HK-2 (cell line): ENCODE measurements at regions not wholly inside any gene's neighbourhood (a gene's known extent, or its start where the extent isn't known, plus 50 kb on each side); places are given as distances from the start of the nearest gene placed in this dataset.

Experiments
- DNase-seq: peaks from one replicate; pipeline ENCODE4 v3.0.0-alpha.2; 2018; ENCODE audit not compliant: unreplicated experiment

GRCh38 chr1:194342484-194343262 lies 1156.3 kb upstream of the B3GALT2 start:
- no peak for DNase-seq

- no peak for DNase-seq
Observed at GRCh38 chr1:194341587-194341986, 1155.2 kb upstream of the B3GALT2 start.

GRCh38 chr1:194339471-194339870 lies 1153.1 kb upstream of the B3GALT2 start:
- no peak for DNase-seq

- DNase-seq = no peak
Observed at GRCh38 chr1:194338241-194338948, 1152.0 kb upstream of the B3GALT2 start.

- DNase-seq = no peak
Observed at GRCh38 chr1:194333240-194333639, 1146.8 kb upstream of the B3GALT2 start.

- DNase-seq = no peak
Observed at GRCh38 chr1:194331758-194332157, 1145.3 kb upstream of the B3GALT2 start.

GRCh38 chr1:194322751-194323150 lies 1136.3 kb upstream of the B3GALT2 start:
- DNase-seq = no peak

- no peak for DNase-seq
Observed at GRCh38 chr1:194318790-194319280, 1132.4 kb upstream of the B3GALT2 start.

- no peak for DNase-seq
Observed at GRCh38 chr1:194309697-194310096, 1123.3 kb upstream of the B3GALT2 start.

- no peak for DNase-seq
Observed at GRCh38 chr1:194309269-194309668, 1122.9 kb upstream of the B3GALT2 start.

GRCh38 chr1:194300776-194301175 lies 1114.4 kb upstream of the B3GALT2 start:
- no peak for DNase-seq

- DNase-seq = no peak
Observed at GRCh38 chr1:194300340-194300739, 1113.9 kb upstream of the B3GALT2 start.

- DNase-seq = no peak
Observed at GRCh38 chr1:194298007-194298598, 1111.7 kb upstream of the B3GALT2 start.

- DNase-seq = no peak
Observed at GRCh38 chr1:194297094-194297493, 1110.7 kb upstream of the B3GALT2 start.

GRCh38 chr1:194296201-194296600 lies 1109.8 kb upstream of the B3GALT2 start:
- no peak for DNase-seq

- DNase-seq = peak; percentile 5
Observed at GRCh38 chr1:194295685-194296084, 1109.3 kb upstream of the B3GALT2 start.

GRCh38 chr1:194293851-194294405 lies 1107.5 kb upstream of the B3GALT2 start:
- no peak for DNase-seq

- no peak for DNase-seq
Observed at GRCh38 chr1:194292966-194293365, 1106.6 kb upstream of the B3GALT2 start.

GRCh38 chr1:194289569-194290266 lies 1103.3 kb upstream of the B3GALT2 start:
- DNase-seq = no peak

GRCh38 chr1:194288238-194288637 lies 1101.8 kb upstream of the B3GALT2 start:
- DNase-seq = no peak

- no peak for DNase-seq
Observed at GRCh38 chr1:194281376-194281775, 1095.0 kb upstream of the B3GALT2 start.

GRCh38 chr1:194280463-194280862 lies 1094.0 kb upstream of the B3GALT2 start:
- DNase-seq = no peak
